Immature natural killer cell (primary cell): ENCODE measurements at regions not wholly inside any gene's neighbourhood (a gene's known extent, or its start where the extent isn't known, plus 50 kb on each side); places are given as distances from the start of the nearest gene placed in this dataset.

Experiments
- DNase-seq, 3 donors: peaks; one replicate each; pipeline ENCODE4 v3.0.0; 2022; ENCODE audit warnings: mixed read lengths in 1 of 3
- H3K27ac Mint-ChIP-seq, 6 donors: one replicate each; pipeline ENCODE4 v1.8.0; 2020; ENCODE audit warnings: mixed read lengths in 6 of 6, mild to moderate bottlenecking in 5 of 6, inconsistent platforms in 4 of 6, moderate library complexity in 3 of 6
- H3K27me3 Mint-ChIP-seq, 3 donors: one replicate each; pipeline ENCODE4 v1.8.0; 2020 to 2021; ENCODE audit warnings: low read depth in 3 of 3, mild to moderate bottlenecking in 3 of 3, mixed read lengths in 3 of 3, moderate library complexity in 3 of 3, inconsistent platforms in 1 of 3
- H3K36me3 Mint-ChIP-seq, 3 donors: one replicate each; pipeline ENCODE4 v1.8.0; 2020; ENCODE audit warnings: mixed read lengths in 3 of 3, inconsistent platforms in 2 of 3, mild to moderate bottlenecking in 2 of 3
- H3K4me1 Mint-ChIP-seq, 2 donors: one replicate each; pipeline ENCODE4 v1.8.0; 2020; ENCODE audit warnings: inconsistent platforms in 2 of 2, mild to moderate bottlenecking in 2 of 2, mixed read lengths in 2 of 2, moderate library complexity in 1 of 2
- H3K4me3 Mint-ChIP-seq, 5 donors: one replicate each; pipeline ENCODE4 v1.8.0; 2020; ENCODE audit warnings: mild to moderate bottlenecking in 5 of 5, mixed read lengths in 5 of 5, inconsistent platforms in 3 of 5, moderate library complexity in 3 of 5
- H3K9me3 Mint-ChIP-seq, 6 donors: one replicate each; pipeline ENCODE4 v1.8.0; 2020; ENCODE audit warnings: mild to moderate bottlenecking in 6 of 6, mixed read lengths in 6 of 6, inconsistent platforms in 4 of 6, moderate library complexity in 3 of 6

DNA sequence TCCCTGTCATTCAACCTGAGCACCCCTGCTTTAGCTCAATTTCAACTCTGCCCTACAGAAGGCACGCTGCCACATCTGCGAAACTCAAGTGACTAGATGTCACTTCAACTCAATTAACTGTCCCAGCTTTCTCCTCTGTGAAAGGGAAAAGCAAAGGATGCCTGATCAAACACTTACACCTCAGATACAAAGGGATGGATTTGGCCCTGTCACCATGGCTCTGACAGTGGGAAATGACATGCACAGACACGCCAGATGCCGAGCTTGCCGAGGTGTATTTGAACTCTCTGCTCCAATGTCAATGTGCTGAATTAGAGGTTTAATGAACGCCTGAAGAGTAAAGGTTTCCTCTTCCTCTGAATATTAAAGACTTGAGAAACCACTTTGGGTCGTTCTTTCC is 481.1 kb downstream of the CBLN2 start:
- Mint-ChIP-seq H3K9me3 (peaks cover 9 to 62% (median 17%) of the 10 kb centered on the region in 6 donors), H3K27me3 (no peaks in the 10 kb centered on the region), H3K27ac (no peak overlapping the region), H3K4me3 (no peak overlapping the region), H3K4me1 (no peaks in the 10 kb centered on the region), H3K36me3 (peaks cover 0 to 3% (median 0%) of the 10 kb centered on the region in 3 donors)
- no peak for DNase-seq

DNA sequence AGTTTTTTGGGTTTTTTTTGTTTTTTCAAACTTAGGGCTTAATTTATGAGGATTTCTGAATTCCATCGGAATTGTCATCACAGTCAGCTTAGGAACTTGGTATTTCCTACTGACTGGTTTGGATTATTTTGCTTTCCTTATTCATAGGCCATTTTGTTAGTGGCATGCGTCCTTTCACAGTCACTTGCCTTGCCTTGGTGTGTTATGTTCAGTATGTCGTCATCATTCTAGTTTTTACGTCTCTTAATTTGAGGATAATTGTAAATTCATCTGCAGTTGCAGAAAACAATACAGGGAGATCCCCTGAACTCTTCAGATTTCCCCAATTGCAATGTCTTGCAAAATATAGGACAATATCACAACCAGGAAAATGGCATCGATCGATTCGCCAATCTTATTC is 485.3 kb downstream of the CBLN2 start:
- no peaks in the 10 kb centered on the region for H3K27me3 Mint-ChIP-seq

DNA sequence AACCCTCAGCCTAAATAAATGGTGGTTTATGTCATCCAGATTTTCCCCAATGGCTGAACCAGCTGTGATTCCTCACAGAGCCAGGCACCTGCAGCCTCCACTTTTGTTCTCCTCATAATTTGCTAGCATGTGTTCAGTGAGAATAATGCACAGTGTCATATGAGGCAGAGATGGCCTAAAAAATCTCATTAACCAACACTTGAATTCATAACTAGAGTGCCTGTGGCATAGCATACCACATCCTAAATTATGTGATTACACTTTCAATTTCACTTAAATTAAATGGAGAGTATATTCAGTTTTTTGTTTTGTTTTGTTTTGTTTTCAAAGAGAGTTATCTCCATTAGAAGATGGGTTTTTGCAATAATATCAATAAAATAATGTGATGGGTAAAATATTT is 488.0 kb downstream of the CBLN2 start:
- no peak overlapping the region for H3K27ac Mint-ChIP-seq
- H3K27me3 Mint-ChIP-seq, result no peaks in the 10 kb centered on the region
- no peaks in the 10 kb centered on the region for H3K36me3 Mint-ChIP-seq
- H3K9me3 Mint-ChIP-seq, result peaks cover 4 to 46% (median 21%) of the 10 kb centered on the region in 6 donors
- DNase-seq, result no peak
- no peak overlapping the region for H3K4me3 Mint-ChIP-seq
- no peaks in the 10 kb centered on the region for H3K4me1 Mint-ChIP-seq

More for the DNA sequence above, 485.3 kb downstream of the CBLN2 start:
- peaks cover 0 to 3% (median 0%) of the 10 kb centered on the region in 3 donors for H3K36me3 Mint-ChIP-seq
- no peak overlapping the region for H3K4me3 Mint-ChIP-seq
- no peaks in the 10 kb centered on the region for H3K4me1 Mint-ChIP-seq
- no peak for DNase-seq
- no peak overlapping the region for H3K27ac Mint-ChIP-seq
- H3K9me3 Mint-ChIP-seq, result peaks cover 9 to 65% (median 23%) of the 10 kb centered on the region in 6 donors

DNA sequence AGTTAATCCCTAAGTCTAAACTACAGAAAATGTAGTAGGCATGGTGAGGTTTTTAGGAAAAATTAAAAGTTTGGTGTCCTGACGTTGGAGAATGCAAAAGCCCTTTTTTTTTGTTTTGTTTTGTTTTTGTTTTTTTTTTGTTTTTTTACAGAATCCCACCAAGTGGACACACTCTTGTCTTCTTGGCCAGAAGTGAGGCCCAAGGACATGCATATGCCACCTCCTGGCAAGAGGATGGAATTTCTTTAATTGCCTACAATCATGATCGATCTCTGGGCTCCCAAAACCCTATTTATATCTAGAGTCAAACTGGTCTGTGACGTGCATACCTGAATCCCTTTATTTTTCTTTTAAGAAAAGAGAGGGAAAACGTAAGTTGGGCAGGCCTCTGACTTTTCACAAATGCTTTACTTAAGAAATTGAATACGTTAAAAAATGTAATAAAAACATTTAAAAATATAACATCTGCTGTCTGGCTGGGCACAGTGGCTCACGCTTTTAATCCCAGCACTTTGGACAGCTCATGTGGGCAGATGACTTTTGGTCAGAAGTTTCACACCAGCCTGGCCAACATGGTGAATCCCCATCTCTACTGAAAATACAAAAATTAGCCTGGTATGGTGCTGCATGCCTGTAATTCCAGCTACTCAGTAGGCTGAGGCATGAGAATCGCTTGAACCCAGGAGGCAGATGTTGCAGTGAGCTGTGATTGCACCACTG is 502.7 kb downstream of the CBLN2 start:
- peaks cover 0 to 2% (median 2%) of the 10 kb centered on the region in 3 donors for H3K27me3 Mint-ChIP-seq
- H3K9me3 Mint-ChIP-seq, result peaks cover 1 to 53% (median 13%) of the 10 kb centered on the region in 6 donors
- DNase-seq, result no peak
- no peak overlapping the region for H3K4me3 Mint-ChIP-seq
- H3K4me1 Mint-ChIP-seq, result no peaks in the 10 kb centered on the region
- no peaks in the 10 kb centered on the region for H3K36me3 Mint-ChIP-seq
- H3K27ac Mint-ChIP-seq, result no peak overlapping the region

DNA sequence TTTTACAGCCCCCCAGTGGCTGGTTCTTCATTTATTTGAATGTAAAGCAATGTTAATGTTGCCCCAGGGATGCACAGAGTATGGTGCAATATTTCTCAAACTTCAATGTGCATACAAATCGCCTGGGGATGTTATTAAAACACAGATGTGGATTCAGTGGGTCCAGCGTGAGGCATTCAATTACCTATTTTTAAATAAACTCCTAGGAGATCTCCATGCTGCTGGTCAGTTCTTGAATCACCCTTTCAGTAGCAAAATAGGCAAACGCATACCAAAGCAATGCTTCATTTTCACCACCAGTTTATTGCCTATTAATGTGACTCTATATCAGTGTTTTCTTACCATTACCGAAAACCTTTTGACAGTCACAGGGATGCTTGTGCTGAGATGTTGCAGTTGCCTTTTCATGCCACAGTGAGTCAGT is 530.7 kb downstream of the CBLN2 start:
- H3K27ac Mint-ChIP-seq, result no peak overlapping the region

DNA sequence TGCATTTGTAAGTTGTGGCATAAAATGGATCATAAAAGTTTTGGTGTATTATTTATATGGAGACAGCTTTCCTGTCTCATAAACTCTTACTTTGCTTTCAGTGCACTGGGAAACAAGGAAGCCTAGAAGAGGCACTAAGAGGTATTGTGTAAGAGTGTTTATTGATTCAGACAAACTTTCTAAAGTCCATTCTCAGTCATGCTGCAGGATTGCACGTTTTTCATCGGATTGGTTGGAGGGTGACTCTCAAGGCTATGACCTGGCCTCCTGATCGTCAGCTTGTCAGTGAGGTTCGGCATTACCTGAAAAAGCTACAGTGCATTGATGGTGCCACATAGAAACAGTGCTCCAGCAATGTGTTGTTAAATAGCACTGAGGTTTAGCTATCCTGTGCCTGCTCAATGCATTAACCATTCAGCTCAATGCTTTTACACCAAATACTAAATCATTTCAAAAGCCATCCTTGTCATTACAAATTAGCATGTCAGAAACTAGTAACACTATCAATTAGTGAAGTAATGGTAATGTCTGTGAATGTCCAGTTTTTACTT is 545.5 kb downstream of the CBLN2 start:
- Mint-ChIP-seq H3K4me3 (no peak overlapping the region), H3K27ac (no peak overlapping the region), H3K4me1 (no peaks in the 10 kb centered on the region), H3K36me3 (no peaks in the 10 kb centered on the region), H3K9me3 (peaks cover 4 to 40% (median 20%) of the 10 kb centered on the region in 6 donors), H3K27me3 (no peaks in the 10 kb centered on the region)
- DNase-seq, result no peak

More for the DNA sequence above, 530.7 kb downstream of the CBLN2 start:
- DNase-seq, result no peak
- Mint-ChIP-seq H3K9me3 (peaks cover 6 to 43% (median 18%) of the 10 kb centered on the region in 6 donors), H3K4me1 (no peaks in the 10 kb centered on the region), H3K27me3 (peaks cover 0 to 2% (median 0%) of the 10 kb centered on the region in 3 donors), H3K4me3 (no peak overlapping the region), H3K36me3 (peaks cover 0 to 4% (median 0%) of the 10 kb centered on the region in 3 donors)

DNA sequence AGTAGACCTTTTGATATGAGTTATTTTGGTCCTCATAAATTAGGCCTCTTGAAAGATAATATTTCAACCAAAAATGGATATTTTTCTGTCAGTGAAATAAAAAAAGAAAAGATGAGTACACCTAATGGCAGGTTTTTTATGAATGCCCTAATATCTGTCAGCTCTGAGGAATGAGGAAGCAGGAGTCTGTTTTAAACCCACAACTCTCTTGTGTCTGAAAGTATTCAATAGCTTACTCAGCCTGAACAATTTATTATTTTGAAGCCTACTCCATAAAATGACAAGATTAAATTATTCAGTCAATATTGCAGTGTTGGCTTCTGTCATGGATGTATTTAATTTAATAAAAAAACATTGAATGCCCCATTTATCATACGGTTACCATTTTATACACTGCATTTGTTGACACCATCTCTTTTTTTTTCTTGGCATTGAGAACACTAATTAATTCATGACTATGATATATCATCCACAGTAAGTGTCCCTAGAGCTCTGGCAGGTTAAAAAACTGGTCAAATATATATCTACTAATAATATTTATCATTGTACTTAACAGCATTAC is 548.2 kb downstream of the CBLN2 start:
- H3K27me3 Mint-ChIP-seq, result no peaks in the 10 kb centered on the region
- no peaks in the 10 kb centered on the region for H3K4me1 Mint-ChIP-seq
- peaks cover 5 to 42% (median 21%) of the 10 kb centered on the region in 6 donors for H3K9me3 Mint-ChIP-seq
- no peak overlapping the region for H3K27ac Mint-ChIP-seq
- H3K4me3 Mint-ChIP-seq, result no peak overlapping the region
- no peaks in the 10 kb centered on the region for H3K36me3 Mint-ChIP-seq
- no peak for DNase-seq

DNA sequence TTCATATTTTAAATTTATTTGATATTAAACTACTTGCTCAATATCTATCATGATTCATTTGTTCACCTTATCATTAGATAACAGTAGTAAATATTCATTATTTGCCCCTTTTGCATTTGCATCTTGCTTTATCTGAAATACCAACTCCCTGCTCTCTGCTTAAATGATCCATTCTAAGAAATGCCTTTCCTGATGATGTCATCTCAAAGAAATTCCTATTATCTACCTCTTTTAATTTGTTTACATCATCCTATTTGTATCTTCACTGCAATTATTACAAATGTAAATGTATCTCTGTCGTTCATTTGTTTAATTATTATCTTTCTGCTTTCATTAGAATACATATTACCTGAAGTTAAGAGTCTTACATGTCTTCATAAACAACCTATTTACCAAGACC is 549.9 kb downstream of the CBLN2 start:
- Mint-ChIP-seq H3K9me3 (peaks cover 5 to 40% (median 16%) of the 10 kb centered on the region in 6 donors), H3K36me3 (no peaks in the 10 kb centered on the region)

DNA sequence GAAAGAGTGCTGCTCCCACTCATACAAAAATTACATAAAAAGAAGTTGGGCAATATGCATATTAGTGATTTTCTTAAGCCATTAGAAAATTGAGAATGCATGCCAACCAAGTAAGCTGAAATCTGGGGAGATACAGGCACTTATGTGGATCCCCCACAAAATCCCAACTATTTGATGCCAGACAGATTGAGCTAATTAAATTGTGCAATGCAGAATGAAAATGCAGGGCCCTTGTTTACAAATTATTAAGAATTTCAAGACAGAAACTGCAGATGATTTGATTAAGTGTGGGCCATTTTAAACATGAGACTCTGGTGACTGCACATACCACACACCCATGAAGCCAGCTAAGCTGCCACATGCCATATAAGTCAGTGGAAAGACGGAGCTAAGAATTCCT is 554.5 kb downstream of the CBLN2 start:
- no peak overlapping the region for H3K4me3 Mint-ChIP-seq
- DNase-seq, result no peak
- no peaks in the 10 kb centered on the region for H3K27me3 Mint-ChIP-seq
- H3K4me1 Mint-ChIP-seq, result no peaks in the 10 kb centered on the region
- no peaks in the 10 kb centered on the region for H3K36me3 Mint-ChIP-seq
- peaks cover 0 to 34% (median 26%) of the 10 kb centered on the region in 6 donors for H3K9me3 Mint-ChIP-seq
- H3K27ac Mint-ChIP-seq, result no peak overlapping the region

More for the DNA sequence above, 549.9 kb downstream of the CBLN2 start:
- Mint-ChIP-seq H3K27ac (no peak overlapping the region), H3K27me3 (no peaks in the 10 kb centered on the region), H3K4me3 (no peak overlapping the region), H3K4me1 (no peaks in the 10 kb centered on the region)
- DNase-seq, result no peak

DNA sequence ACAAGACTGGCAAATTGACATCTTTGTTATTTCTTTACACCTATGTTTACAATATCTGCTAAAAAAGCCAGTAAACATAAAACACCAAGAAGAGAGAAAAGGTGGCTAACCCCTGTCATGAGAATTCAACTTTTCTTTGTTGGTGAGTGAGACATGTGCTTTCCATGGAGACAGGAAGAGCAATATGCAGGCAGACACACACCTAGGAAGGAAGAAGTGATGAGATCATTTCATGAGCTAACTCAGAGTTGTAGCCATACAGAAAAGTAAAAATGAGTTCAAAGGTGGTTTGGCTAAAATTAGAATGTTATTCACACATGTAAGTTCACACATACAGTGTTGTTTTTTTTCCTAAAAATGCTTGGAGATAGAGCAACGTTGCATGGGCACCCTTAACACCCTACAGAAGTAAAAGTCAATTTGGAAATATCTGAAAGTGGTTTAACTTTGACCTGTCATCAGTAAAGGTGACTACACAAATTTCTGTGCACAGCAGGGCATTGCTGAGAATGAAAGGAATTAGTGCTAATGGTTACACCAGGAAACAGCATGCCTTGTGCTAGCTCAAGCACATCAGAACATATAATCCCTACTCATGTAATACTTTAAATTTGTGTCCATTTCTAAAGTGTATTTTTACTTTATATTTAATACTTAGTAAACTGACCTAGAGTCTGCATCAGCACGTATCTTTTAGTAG is 557.6 kb downstream of the CBLN2 start:
- DNase-seq, result no peak
- H3K9me3 Mint-ChIP-seq, result peaks cover 0 to 51% (median 34%) of the 10 kb centered on the region in 6 donors
- H3K27ac Mint-ChIP-seq, result no peak overlapping the region
- H3K4me1 Mint-ChIP-seq, result no peaks in the 10 kb centered on the region
- no peak overlapping the region for H3K4me3 Mint-ChIP-seq
- no peaks in the 10 kb centered on the region for H3K36me3 Mint-ChIP-seq
- H3K27me3 Mint-ChIP-seq, result peaks cover 0 to 3% (median 3%) of the 10 kb centered on the region in 3 donors

DNA sequence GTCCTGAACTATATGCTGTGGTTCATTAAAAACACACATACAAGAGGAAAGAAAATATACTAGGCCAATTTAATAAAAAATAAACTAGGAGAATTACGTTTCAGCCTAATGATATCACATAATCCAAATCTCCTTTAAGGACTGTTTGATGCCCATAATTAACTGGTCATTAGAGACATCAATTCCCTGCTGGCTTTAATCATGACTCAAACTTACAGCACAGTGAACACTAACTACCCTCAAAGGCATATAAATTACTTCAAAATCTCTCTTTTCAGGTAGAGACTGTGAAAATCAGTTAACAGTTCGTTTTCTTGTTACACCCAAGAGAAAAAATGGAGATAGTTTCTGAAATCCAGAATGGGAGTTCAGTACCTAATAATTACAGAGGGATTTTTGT is 567.4 kb downstream of the CBLN2 start:
- Mint-ChIP-seq H3K36me3 (peaks cover 0 to 3% (median 0%) of the 10 kb centered on the region in 3 donors), H3K9me3 (peaks cover 2 to 37% (median 15%) of the 10 kb centered on the region in 6 donors), H3K4me1 (no peaks in the 10 kb centered on the region), H3K4me3 (no peak overlapping the region), H3K27ac (no peak overlapping the region), H3K27me3 (peaks cover 0 to 3% (median 2%) of the 10 kb centered on the region in 3 donors)
- DNase-seq, result no peak

DNA sequence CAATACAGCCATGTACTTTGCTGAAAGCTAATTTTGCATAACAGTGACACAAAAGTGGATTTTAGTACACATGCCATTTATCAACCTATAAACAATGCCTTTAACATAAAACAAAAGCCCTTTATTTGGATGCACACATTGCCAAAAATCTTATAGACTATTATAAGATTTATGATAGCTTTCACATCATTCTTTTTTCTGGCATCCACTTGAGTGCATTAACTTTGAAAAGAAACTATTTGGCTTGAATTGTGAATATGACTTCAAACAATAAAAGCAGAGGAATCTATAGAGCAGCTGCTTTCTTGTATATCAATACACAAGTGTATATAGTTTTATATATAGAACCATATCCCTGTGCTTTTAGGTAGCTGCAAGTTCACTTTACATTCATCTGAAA is 577.4 kb downstream of the CBLN2 start:
- peaks cover 0 to 3% (median 0%) of the 10 kb centered on the region in 3 donors for H3K36me3 Mint-ChIP-seq
- H3K9me3 Mint-ChIP-seq, result peaks cover 10 to 69% (median 27%) of the 10 kb centered on the region in 6 donors
- DNase-seq, result no peak
- H3K4me3 Mint-ChIP-seq, result no peak overlapping the region
- no peaks in the 10 kb centered on the region for H3K4me1 Mint-ChIP-seq
- H3K27me3 Mint-ChIP-seq, result peaks cover 0 to 2% (median 0%) of the 10 kb centered on the region in 3 donors
- no peak overlapping the region for H3K27ac Mint-ChIP-seq

DNA sequence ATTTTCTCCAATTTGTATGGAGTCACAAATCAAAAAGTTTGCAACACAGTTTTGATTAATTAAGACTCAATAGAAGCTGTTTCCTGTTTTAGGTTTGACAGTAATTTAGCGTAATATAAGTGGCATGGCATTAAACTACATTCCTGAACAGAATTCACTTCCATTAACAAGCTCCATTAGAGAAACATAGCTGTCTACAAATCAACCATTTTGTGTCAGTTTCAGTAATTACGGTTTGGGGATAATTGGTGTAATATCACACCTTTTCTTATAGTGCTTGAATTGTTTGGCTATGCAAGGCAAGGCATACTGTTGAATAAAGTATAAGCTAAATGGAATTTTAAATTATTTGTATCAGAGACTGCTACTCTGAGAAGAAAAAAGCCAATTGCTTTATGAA is 585.5 kb downstream of the CBLN2 start:
- Mint-ChIP-seq H3K36me3 (peaks cover 0 to 2% (median 0%) of the 10 kb centered on the region in 3 donors), H3K9me3 (peaks cover 11 to 39% (median 20%) of the 10 kb centered on the region in 6 donors), H3K4me3 (no peak overlapping the region), H3K4me1 (no peaks in the 10 kb centered on the region), H3K27ac (no peak overlapping the region), H3K27me3 (peaks cover 0 to 4% (median 0%) of the 10 kb centered on the region in 3 donors)
- DNase-seq, result no peak

DNA sequence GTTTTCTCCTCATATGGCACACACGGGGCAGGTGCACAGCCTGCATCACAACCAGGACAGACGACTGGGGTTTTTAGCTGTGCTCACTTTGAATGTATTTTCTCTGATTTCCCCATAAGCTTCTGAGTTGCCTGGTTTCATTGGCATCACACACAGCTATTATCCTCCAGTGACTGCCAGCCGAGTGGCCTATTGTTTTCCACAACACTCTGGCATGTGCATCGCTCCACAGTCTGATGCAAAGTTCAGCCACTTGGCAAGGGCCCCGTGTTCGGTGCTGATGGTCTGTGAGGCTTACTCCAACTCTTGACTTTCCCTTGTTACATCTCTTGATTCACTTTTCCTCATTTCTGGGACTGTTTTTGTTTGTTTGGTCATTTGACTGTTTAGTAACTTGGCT is 593.1 kb downstream of the CBLN2 start:
- Mint-ChIP-seq H3K4me1 (no peaks in the 10 kb centered on the region), H3K36me3 (peaks cover 0 to 3% (median 0%) of the 10 kb centered on the region in 3 donors), H3K27me3 (peaks cover 0 to 6% (median 0%) of the 10 kb centered on the region in 3 donors)

More for the DNA sequence above, 593.1 kb downstream of the CBLN2 start:
- H3K27ac Mint-ChIP-seq, result no peak overlapping the region
- peaks cover 4 to 19% (median 13%) of the 10 kb centered on the region in 6 donors for H3K9me3 Mint-ChIP-seq
- DNase-seq, result no peak
- H3K4me3 Mint-ChIP-seq, result no peak overlapping the region
